22Rv1 (cell line): ENCODE measurements at regions not wholly inside any gene's neighbourhood (a gene's known extent, or its start where the extent isn't known, plus 50 kb on each side); places are given as distances from the start of the nearest gene placed in this dataset.

ENCODE experiments used
- CTCF ChIP-seq: fragments of 450-650 bp; IDR thresholded peaks from 2 replicates; pipeline ENCODE4 v1.5.1; 2017; ENCODE audit warnings: mild to moderate bottlenecking
- ZFX ChIP-seq: fragments of 450-650 bp; IDR thresholded peaks from 2 replicates; pipeline ENCODE4 v1.6.1; 2017; ENCODE audit warnings: antibody characterized with exemption, borderline replicate concordance

DNA sequence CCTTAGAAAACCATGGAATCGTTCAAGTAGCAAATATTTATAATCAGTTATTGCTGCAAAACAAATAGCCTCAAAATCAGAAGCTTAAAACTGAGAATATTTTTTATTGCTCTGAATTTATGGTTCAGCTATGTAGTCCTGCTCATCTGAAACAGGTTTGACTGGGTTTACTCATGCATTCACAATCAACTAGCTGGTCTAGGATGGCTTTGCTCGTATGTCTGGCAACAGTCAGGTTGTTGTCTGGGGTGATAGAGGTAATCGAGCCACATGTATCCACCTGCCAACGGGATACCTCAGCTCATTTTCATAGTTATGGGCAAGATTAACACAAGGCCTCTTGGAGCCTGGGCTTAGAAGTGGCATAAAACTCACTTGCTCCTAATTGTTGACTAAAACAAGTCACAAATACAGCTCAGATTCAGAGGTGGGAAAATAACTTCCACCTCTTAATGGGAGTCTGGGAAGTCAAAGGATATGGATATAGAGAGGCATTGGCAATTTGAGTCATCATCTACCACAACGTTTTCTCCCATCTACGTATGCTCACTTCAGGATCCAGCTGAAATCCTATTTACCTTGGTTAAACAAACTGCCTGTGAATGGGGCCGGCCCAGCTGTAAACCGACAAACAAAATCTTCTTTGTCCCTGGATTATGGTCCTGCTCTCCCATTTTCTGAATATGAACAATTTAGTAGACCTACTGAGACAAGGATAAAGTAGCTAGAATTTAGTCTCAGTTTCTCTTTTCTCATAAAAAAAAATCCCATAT, 54.5 kb upstream of the TENT5A start:
- TF ChIP-seq CTCF: no peak
- no peak for TF ChIP-seq ZFX
